Left colon (tissue), 2 donors: ENCODE measurements at regions not wholly inside any gene's neighbourhood (a gene's known extent, or its start where the extent isn't known, plus 50 kb on each side); places are given as distances from the start of the nearest gene placed in this dataset.
"Not testable (repeated sequence)": the region's sequence is repeated elsewhere in the genome, so short reads cannot be mapped to it uniquely, and the experiment has no call there.

Experiments used
- ATAC-seq: fragments of 200-7000 bp; cut with Tn5 transposase; one replicate; pipeline ENCODE4 v1.9.1; 2020; ENCODE audit warnings: mild to moderate bottlenecking, moderate library complexity
- DNase-seq, 2 donors: peaks; one replicate each; pipeline ENCODE4 v3.0.0-alpha.2; 2020
- intact Hi-C, 2 donors: fragments of 100-400 bp; cut with DNase I in 1 of 2; cut with micrococcal nuclease in 1 of 2; formaldehyde crosslinking; loops; one replicate each; pipeline versions ENCODE4 v1.11.2 to v1.14.0; 2022; cut with DNase I, micrococcal nuclease
- donor health status: DM: no; HTN: no; CAD: no.
- donor health status: DM: yes; HTN: yes; CAD: no.

DNA sequence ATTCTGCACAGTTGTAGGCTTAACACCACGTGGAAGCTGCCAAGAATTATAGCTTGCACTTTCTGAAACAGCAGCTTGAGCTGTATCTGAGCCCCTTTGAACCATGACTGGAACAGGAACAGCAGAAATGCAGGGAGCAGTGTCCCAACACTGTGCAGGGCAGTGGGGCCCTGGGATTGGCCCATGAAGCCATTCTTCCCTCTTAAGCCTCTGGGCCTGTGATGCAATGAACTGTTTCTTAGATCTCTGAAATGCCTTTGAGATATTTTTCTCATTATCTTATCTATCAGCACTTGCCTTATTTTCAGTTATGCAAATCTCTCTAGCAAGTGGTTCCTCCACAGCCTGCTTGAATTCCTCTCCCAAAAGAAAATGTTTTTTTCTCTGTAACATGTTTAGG, 87.0 kb upstream of the MTAP start:
- DNase-seq = no peak
- no peak for ATAC-seq
- intact Hi-C loops = no loop called here

DNA sequence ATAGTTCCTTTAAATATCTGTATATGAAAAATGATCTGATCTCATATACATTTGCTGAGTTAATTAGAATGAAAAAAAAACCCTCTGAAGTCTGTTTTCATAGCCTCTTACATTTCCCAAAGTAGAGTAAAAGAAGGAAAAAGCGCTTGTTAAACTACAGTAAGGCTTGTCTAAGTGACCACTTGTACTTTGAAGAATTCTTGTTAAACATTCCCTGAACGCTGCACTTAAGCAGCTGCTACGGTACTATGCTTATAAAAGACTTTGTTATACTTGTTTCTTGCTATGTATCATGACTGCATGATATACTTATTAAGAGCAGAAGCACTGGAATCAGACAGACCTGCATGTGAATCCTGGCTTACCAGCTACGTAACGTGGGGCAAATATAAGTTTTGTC, 81.7 kb upstream of the MTAP start:
- no peak for DNase-seq
- no peak for ATAC-seq
- intact Hi-C loops = no loop called here

DNA sequence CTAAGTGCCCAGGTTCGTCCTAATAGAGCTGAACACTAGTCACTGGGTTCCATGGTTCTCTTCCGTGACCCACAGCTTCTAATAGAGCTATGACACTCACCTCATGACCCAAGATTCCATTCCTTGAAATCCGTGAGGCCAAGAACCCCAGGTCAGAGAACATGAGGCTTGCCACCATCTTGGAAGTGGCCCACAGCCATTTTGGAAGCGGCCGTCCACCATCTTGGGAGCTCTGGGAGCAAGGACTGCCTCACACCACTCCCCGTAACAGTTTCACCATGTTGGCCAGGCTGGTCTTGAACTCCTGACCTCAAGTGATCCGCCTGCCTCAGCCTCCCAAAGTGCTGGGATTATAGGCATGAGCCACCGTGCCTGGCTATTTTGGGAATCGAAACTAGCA, 75.0 kb upstream of the MTAP start:
- ATAC-seq, intact Hi-C loops: not testable (repeated sequence)

DNA sequence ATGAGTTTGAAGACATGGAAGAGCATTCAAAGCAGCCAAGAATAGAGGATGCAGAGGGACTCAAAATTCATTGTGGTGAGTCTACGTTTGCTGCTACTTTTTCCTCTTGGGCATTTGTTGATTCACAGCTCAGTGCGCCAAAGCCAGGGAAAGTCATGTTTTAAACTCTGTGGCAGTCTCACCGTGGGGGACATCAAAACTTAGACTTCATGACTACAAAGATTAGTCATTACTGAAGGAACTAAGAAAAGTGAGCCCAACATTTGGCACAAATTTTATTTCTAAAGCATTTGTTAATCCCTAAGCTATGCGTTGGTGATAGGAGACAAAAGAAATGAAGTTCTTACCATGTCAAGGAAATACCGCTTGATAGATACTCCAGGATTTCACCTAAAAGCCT, 73.7 kb upstream of the MTAP start:
- ATAC-seq = no peak
- intact Hi-C loops = no loop called here
- no peak for DNase-seq

More for the DNA sequence above, 75.0 kb upstream of the MTAP start:
- not testable (repeated sequence) for DNase-seq

DNA sequence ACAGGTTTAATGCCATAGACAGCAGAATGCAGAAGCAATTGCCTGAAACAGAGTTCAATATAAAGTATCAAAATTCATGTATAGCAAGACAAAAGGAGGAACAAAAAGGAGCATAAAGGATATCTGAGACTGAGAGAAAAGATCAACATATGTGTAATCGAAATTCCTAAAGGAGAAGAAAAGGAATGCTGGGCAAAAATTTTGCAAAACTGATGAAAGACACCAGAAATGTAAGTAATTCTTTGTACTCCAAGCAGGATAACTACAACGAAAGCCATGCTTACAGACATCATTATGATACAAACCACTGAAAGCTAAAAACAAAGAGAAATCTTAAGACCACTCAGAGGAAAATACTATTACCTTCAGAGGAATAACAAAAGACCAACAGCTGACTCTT, 72.8 kb upstream of the MTAP start:
- no peak for DNase-seq
- intact Hi-C loops = no loop called here
- no peak for ATAC-seq

DNA sequence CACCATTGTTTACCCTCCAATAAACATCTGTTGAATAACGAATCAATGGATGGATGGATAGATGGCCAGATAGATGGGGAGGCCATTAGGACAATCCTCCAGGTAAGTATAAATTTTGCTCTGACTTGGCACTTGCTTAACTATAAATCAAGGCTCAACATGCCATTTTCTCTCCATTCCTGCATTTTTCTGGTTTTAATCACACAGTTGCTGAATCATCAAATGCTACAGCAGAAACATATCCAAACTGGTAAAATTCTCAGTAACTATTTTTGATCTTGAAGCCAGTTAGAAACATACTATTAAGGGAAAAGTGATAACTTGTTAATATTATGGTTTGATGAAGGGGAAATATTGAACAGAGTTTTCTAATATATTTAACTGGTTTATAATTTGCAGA, 71.5 kb upstream of the MTAP start:
- intact Hi-C loops = no loop called here
- ATAC-seq (no peak), DNase-seq (no peak)

DNA sequence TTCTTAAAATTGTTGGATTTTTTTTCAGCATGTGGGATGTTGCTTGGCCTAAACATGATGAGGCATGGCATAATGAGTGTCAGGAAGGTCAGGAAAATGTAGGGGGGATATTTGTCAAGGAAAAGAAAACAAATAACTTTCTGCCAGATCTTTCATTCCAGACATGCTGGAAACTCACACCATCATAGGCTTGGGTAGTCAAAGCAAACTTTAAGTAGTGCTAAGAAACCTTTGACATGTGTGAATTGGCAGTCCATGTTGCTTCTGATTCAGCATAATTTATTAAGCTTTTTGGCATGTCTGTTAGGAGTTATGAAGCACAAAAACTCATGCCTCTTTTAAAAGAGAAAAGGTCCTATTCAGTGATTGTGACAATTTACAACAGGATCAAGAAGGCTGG, 61.3 kb upstream of the MTAP start:
- no peak for ATAC-seq
- no peak for DNase-seq
- intact Hi-C loops = no loop called here

DNA sequence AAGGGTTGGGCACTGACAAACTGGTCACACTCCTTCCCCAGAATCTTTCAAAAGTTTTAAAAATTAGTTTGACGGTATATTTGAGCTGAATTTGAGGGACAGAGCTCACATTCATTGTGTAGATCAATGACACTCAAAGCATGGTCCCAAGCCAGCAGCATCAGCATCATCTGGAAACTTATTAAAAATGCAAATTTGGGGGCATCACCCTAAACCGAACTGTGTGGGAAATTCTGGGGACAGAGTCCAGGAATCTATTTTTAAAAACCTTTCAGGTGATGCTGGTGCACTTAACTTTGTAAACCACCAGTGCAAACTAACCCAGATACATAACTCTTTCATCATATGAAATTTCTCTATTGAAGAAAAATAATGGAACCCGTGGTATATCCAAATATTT, 58.1 kb upstream of the MTAP start:
- ATAC-seq (no peak), DNase-seq (no peak)
- intact Hi-C loops = no loop called here

DNA sequence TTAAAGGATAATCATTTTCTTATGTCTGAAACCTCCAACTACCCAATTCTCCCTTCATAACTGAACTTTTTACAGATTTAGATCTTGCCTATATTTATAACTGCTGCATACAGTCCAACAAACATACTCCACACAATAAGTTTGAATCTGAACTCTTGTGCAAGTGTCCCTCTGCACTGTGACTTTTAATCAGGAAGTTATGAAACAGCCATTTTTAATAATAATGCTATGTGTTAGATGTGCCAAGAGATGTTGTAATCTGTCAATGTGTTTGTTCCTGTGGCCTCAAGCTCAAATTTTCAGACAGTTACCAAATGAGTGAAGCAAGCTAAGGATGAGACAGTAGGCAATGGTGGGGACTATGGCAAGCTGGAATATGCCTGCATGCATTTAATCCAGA, 57.6 kb upstream of the MTAP start:
- ATAC-seq (no peak), DNase-seq (no peak)
- intact Hi-C loops = no loop called here

DNA sequence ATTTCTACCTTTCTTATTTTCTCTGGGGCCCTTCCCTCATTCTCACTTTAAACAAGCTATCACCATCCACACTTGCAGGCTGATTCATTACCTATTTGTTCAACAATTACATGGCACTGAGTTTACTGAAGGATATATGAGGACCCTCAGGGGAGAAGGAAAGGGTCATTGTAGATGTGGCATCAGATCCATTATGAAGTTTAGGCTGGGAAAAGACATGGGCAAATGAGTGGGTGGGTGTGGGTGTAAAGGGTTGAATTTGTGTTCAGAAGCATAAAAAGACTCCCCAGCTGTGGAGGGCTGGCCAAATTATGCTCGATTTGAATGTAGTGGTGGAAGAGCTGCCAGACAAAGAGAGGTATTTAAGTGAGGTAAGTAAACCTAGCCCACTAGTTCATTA, 55.9 kb upstream of the MTAP start:
- no peak for DNase-seq
- intact Hi-C loops = no loop called here
- no peak for ATAC-seq

DNA sequence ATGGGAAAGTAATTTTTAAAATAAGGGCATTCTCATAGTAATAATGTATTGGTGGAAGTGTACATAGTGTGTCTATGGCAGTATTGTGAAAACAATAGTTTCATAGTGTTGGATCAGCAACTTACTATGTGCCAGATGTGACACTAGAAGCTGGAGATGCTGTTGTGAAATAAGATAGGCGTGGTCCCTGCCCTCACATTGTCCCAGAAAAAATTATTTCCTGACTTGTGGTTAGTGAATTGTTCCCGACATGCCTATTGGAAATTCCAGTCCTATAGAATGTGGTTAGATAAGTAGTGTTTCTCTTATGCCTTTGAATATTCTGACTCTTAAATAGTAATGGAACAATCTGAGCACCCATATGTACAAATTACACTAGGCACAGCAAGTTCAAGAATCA, 55.3 kb upstream of the MTAP start:
- no peak for DNase-seq
- no peak for ATAC-seq
- intact Hi-C loops = no loop called here

DNA sequence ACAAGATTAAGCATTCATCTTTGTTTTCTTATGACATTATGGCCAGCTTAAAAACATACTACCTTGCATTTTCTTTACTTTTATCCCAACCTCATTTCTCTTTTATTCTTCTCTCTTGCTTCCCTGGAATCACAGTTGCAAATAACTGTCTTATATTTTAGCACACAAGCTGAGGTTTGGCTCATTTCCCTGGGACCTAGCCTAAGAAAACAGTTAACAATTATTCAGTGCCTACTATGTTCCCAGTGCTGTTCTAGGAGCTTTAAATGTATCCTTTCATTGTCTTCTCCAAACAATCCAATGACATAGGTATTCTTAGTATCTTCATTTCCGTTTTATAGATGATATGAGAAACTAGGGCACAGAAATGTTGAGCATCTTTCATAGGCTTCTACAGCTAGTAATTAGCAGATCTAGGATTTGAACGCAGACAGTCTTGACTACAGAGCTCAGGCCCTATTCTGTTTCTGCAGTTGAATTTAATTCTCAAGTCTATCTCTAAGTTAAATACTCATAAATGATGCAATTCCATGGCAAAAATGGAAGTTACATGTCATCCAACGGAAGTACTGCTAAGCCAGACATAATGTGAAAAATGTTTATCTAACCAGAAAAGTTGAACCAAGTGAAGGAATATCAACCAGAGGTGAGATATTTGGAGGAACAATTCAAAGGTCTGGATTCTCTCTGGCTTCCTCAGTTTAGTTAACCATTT, 52.3 kb upstream of the MTAP start:
- ATAC-seq (no peak), DNase-seq (no peak)
- intact Hi-C loops = no loop called here

DNA sequence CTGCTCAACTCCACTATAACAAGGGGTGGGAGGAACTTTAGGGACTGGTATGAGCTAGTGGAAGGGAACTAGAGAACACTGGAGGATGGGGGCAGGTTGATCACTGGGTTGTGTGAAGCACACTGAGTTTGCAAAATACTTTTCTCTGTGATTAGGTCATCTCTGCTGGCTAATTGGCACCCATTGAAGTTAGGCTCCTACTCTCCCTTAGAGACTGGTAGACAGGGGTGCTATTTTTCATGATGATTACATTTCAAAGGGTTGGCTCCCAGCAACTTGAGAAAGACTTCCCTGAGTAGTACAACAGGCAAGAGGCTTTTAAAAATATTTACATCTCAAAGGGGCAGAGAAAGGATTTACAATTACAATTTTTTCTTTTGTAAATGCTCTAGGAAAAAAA, 50.4 kb upstream of the MTAP start:
- ATAC-seq (no peak), DNase-seq (no peak)
- intact Hi-C loops = no loop called here
